ENCODE measurements at regions not wholly inside any gene's neighbourhood (a gene's known extent, or its start where the extent isn't known, plus 50 kb on each side); places are given as distances from the start of the nearest gene placed in this dataset.

DNA sequence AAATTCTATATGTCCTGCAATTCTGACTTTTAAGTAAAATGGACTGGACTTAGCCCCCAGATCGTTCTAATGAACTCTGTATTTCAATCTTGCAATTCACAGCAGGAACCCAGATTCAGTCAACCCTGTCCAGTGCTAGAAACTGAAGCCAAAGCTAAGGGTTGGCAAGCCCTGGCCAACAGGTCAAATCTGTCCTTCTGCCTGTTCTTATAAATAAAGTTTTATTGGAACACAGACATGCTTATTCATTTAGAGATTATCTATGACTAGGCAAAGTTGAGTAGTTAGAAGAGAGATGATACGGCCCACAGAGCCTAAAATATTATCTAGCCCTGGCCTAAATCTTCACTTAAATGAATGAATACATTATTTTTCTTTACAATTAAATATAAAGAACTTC, 339.2 kb upstream of the JARID2 start:
- Histone ChIP-seq H3K4me2 (ENCODE audit: low read length) (no peak overlapping the region), H3K4me3 (ENCODE audit: low read depth, low read length, poor library complexity, severe bottlenecking) (no peak overlapping the region), H3K9me3 (ENCODE audit: low read length) (no peaks in the 10 kb centered on the region), H3K36me3 (ENCODE audit: insufficient read depth, low read length) (no peaks in the 10 kb centered on the region), H3K9me2 (ENCODE audit: insufficient read depth, low read length) (no peaks in the 10 kb centered on the region), H3K4me1 (ENCODE audit: insufficient read depth, low read length, poor library complexity, severe bottlenecking) (peaks cover 29% of the 10 kb centered on the region), H2AFZ (ENCODE audit: low read length) (no peak overlapping the region), H4K20me1 (ENCODE audit: insufficient read depth, low read length) (no peaks in the 10 kb centered on the region), H3K27ac (ENCODE audit: low read depth, low read length, poor library complexity, severe bottlenecking) (no peak overlapping the region), H3K79me2 (ENCODE audit: insufficient read depth, low read depth, low read length) (no peaks in the 10 kb centered on the region)
- no peak for DNase-seq (ENCODE audit: low spot score)
- BruUV-seq (replicated peaks): no TSS peak
- intact Hi-C loops (cut with micrococcal nuclease; ENCODE audit: unreplicated experiment): no loop called here
- TF ChIP-seq EZH2phosphoT487 (IDR thresholded peaks at IDR 0.05; ENCODE audit: borderline replicate concordance, low read depth, low read length): no peak
- TF ChIP-seq, protein P1, sequence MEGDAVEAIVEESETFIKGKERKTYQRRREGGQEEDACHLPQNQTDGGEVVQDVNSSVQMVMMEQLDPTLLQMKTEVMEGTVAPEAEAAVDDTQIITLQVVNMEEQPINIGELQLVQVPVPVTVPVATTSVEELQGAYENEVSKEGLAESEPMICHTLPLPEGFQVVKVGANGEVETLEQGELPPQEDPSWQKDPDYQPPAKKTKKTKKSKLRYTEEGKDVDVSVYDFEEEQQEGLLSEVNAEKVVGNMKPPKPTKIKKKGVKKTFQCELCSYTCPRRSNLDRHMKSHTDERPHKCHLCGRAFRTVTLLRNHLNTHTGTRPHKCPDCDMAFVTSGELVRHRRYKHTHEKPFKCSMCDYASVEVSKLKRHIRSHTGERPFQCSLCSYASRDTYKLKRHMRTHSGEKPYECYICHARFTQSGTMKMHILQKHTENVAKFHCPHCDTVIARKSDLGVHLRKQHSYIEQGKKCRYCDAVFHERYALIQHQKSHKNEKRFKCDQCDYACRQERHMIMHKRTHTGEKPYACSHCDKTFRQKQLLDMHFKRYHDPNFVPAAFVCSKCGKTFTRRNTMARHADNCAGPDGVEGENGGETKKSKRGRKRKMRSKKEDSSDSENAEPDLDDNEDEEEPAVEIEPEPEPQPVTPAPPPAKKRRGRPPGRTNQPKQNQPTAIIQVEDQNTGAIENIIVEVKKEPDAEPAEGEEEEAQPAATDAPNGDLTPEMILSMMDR (conservative IDR thresholded peaks at IDR 0.05; ENCODE audit: low read length): no peak
- ChIA-PET POLR2A (interaction anchor here (0.6 kb wide), 1 partner anchor 94 kb away, joined by 3 read pairs; no protein-coding TSS in a partner anchor), CTCF (ENCODE audit: unreplicated experiment) (interaction anchor here (0.6 kb wide), 1 partner anchor 124 kb away, joined by 3 read pairs; no protein-coding TSS in a partner anchor)

DNA sequence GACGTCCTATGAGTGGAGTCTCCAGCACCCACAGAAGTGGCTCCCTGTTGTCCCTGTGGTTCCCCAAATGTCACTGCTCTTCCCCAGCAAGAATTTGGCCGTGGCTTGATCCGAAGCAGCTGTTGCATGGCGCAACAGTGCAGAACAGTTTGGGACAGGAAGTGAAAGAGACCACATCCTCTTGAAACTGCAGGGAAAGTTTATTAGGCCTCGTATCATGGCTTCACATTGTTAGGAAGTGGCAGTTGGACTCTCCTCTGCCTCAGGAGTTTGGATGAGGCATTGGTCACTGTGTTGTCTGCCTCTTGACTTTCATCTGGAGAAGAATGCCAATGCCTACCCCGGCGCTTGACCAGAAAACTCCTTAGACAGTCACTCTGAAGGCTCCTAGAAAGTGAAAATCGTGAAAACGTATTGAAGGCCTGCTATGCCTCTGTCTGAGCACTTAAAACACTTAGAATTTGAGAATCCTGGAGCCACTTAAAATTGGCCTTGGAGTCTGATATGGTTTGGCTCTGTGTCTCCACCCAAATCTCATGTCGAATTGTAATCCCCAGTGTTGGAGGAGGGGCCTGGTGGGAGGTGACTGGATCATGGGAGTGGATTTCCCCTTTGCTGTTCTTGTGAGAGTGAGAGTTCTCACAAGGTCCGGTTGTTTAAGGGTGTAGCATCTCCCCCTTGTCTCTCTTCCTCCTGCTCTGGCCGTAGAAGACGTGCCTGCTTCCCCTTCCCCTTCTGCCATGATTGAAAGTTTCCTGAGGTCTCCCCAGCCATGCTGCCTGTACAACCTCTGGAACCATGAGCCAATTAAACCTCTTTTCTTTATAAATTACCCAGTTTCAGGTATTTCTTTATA, 334.9 kb upstream of the JARID2 start:
- no TSS peak for BruUV-seq (replicated peaks)
- Histone ChIP-seq H3K4me2 (ENCODE audit: low read length) (peak overlapping the region; percentile 75), H4K20me1 (ENCODE audit: insufficient read depth, low read length) (no peaks in the 10 kb centered on the region), H3K27ac (ENCODE audit: low read depth, low read length, poor library complexity, severe bottlenecking) (peak overlapping the region; percentile 27), H3K4me3 (ENCODE audit: low read depth, low read length, poor library complexity, severe bottlenecking) (peak overlapping the region; percentile 46), H3K9me2 (ENCODE audit: insufficient read depth, low read length) (no peaks in the 10 kb centered on the region), H3K79me2 (ENCODE audit: insufficient read depth, low read depth, low read length) (no peaks in the 10 kb centered on the region), H3K4me1 (ENCODE audit: insufficient read depth, low read length, poor library complexity, severe bottlenecking) (peaks cover 26% of the 10 kb centered on the region), H3K36me3 (ENCODE audit: insufficient read depth, low read length) (no peaks in the 10 kb centered on the region), H3K9me3 (ENCODE audit: low read length) (no peaks in the 10 kb centered on the region), H2AFZ (ENCODE audit: low read length) (peak overlapping the region; percentile 24; the same call in 1 of the 2 replicates)
- no peak for TF ChIP-seq EZH2phosphoT487 (IDR thresholded peaks at IDR 0.05; ENCODE audit: borderline replicate concordance, low read depth, low read length)
- TF ChIP-seq, protein P1 (conservative IDR thresholded peaks at IDR 0.05; ENCODE audit: low read length): no peak
- CTCF ChIA-PET (ENCODE audit: unreplicated experiment): no interaction called here
- intact Hi-C loops (cut with micrococcal nuclease; ENCODE audit: unreplicated experiment): loop anchor here (5.0 kb wide), 1 partner anchor 249 kb away; no protein-coding TSS in a partner anchor
- peak; percentile 85 for DNase-seq (ENCODE audit: low spot score)
- POLR2A ChIA-PET: no interaction called here

DNA sequence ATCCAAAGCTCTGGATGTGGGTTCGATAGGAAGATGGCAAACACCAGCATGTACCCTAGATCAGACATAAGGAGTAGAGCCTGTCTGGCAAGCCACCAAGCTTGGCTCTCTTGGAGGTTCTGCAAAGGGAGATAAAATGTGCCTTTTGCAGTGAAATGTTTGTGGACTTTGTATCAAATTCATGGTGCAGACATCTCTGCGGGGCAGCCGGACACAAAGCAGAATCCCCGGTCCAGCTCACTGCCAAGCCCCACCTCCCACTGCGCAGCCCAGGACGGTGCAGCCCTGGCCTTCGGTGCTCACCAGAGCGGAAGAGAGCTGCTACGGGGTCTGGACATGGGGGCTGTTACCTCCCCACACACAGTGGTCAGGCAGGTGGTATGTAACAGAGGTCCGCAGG, 333.6 kb upstream of the JARID2 start:
- H3K79me2 ChIP-seq (ENCODE audit: insufficient read depth, low read depth, low read length): no peaks in the 10 kb centered on the region
- BruUV-seq (replicated peaks): no TSS peak
- H3K4me1 ChIP-seq (ENCODE audit: insufficient read depth, low read length, poor library complexity, severe bottlenecking): peaks cover 22% of the 10 kb centered on the region
- H3K9me3 ChIP-seq (ENCODE audit: low read length): no peaks in the 10 kb centered on the region
- H3K4me2 ChIP-seq (ENCODE audit: low read length): no peak overlapping the region
- H4K20me1 ChIP-seq (ENCODE audit: insufficient read depth, low read length): no peaks in the 10 kb centered on the region
- intact Hi-C loops (cut with micrococcal nuclease; ENCODE audit: unreplicated experiment): loop anchor here (5.0 kb wide), 1 partner anchor 250 kb away; no protein-coding TSS in a partner anchor
- H2AFZ ChIP-seq (ENCODE audit: low read length): no peak overlapping the region
- TF ChIP-seq, protein P1 (conservative IDR thresholded peaks at IDR 0.05; ENCODE audit: low read length): no peak
- TF ChIP-seq EZH2phosphoT487 (IDR thresholded peaks at IDR 0.05; ENCODE audit: borderline replicate concordance, low read depth, low read length): no peak
- H3K36me3 ChIP-seq (ENCODE audit: insufficient read depth, low read length): no peaks in the 10 kb centered on the region
- DNase-seq (ENCODE audit: low spot score): no peak
- CTCF ChIA-PET (ENCODE audit: unreplicated experiment): no interaction called here
- H3K9me2 ChIP-seq (ENCODE audit: insufficient read depth, low read length): no peaks in the 10 kb centered on the region
- H3K4me3 ChIP-seq (ENCODE audit: low read depth, low read length, poor library complexity, severe bottlenecking): no peak overlapping the region
- POLR2A ChIA-PET: no interaction called here
- H3K27ac ChIP-seq (ENCODE audit: low read depth, low read length, poor library complexity, severe bottlenecking): no peak overlapping the region
